GM12892 (cell line): ENCODE measurements at regions not wholly inside any gene's neighbourhood (a gene's known extent, or its start where the extent isn't known, plus 50 kb on each side); places are given as distances from the start of the nearest gene placed in this dataset.

Source experiments
- DNase-seq: peaks from one replicate; pipeline ENCODE4 v3.0.0; 2011; ENCODE audit not compliant: insufficient read length
- FAIRE-seq: peaks from 2 replicates; lab custom pipeline; 2011; peaks lifted over from hg19 to GRCh38; lab: Jason Lieb, UNC
- POLR2A ChIP-seq: IDR thresholded peaks from 2 replicates; pipeline ENCODE4 v1.6.1; 2011; ENCODE audit warnings: low read depth, low read length, control low read depth
- POLR2AphosphoS5 ChIP-seq: IDR thresholded peaks from 2 replicates; pipeline ENCODE4 v1.6.1; 2011; ENCODE audit warnings: low read depth, low read length, control low read depth
- TAF1 ChIP-seq: IDR thresholded peaks from 2 replicates; pipeline ENCODE4 v1.6.1; 2011; ENCODE audit warnings: low read depth, mild to moderate bottlenecking, control low read depth, low read length, borderline replicate concordance

DNA sequence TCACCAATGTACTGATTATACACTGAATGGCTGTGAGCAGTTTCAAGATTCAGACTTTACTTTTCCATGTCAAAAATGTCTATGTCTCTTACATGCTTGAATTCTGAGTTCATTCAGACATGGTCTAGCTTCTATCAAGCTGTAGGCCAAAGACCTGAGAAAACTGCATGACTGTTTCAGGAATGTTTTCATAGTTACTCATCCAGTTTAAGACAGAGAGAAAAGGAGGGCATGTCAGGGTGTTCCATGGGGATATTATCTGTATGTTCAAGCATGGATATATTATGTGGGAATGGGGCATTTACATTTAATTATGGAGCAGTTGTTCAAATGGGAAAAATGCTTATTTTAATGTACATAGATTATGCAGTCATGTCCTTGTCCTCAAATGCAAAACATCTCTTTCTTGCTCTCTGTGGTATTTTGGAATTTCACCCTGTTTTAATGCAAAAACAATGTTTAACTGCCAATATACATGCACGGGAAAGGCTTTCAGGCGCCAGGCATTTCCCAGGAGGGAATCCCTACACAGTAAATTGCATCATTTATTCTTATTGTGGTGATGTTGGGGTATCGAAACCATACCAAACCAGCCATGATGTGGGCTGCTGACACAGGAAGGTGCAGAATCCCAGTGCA lies 429.1 kb upstream of the INTU start:
- no peak for FAIRE-seq
- TF ChIP-seq TAF1: no peak
- TF ChIP-seq POLR2AphosphoS5: no peak
- no peak for TF ChIP-seq POLR2A
- no peak for DNase-seq

DNA sequence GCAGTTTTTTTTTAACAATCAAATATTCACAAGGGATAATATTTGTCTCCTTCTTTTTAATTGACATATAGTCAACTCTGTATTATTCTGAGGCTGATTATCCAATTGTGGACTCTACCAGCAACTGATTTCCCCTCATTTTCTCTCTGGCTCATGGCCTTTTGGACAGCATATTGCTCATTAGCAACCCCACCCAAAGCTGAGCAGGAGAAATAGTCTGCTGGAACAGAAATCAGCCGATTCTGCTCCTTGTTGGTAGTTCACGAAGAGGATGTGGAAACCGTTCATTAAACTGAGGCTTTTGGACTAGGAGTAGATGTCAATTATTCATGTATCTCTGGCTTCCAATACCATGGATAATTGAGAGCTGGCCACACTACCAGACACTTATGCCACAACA lies 428.4 kb upstream of the INTU start:
- FAIRE-seq: no peak
- no peak for TF ChIP-seq TAF1
- TF ChIP-seq POLR2AphosphoS5: no peak
- no peak for TF ChIP-seq POLR2A
- DNase-seq: no peak

DNA sequence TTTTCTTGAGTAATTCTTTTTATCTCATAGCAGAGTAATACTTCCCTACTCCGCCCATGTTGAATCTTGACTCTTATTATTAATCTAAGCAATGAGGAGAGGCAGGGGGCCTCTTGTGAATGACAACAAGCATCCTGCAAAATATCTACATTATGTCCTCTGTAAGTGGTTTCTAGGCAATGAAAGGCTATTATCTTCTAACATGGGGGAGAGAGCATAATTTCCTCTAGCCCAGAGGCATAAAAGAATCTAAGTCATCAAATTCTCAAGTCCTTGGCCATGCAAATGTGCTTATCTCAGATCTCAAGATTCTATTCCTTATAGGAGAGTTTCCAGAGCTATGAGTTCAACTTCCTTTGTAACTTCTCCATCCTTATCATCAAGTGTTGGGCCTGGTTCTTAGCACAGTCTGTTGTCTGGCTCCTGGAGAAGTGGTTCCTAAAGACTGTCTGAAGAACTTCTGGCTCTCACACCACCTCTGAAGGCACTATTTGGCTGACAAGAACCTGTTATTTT lies 423.1 kb upstream of the INTU start:
- TF ChIP-seq POLR2AphosphoS5 (no peak), POLR2A (no peak), TAF1 (no peak)
- FAIRE-seq: no peak
- no peak for DNase-seq

DNA sequence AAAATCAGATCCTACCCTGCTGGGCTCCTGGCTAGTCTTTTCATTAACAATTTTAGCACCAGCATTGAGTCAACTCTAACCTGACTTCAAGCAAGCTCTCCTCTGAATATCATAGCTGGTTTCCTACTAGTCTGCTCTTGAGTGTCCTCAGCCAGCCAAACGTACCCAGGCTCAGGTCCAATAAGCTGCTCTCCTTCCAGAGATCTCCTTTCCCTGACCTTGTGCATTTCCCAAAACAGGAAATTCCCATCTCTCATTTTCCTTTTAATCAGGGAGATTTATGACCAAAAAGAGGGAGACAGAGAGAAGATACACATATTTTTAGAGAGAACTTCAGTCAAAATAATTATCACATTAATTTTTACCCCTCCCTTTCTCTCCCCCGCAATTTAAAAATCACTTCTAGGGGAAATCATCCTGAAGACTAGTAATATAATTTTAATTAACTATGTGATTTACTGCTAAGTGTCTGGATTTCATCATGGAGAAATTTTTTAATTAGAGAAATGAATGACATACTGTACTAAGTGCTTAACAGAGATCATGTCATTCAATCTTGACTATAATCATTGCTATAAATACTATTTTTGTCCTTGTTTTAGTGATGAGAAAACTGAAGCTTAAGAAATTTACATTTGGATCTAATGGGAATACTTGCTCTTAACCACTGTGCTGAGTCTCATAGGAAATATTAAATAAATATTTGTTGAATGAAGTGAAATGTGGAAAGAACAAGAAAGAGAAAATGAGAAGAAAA lies 421.7 kb upstream of the INTU start:
- TF ChIP-seq POLR2AphosphoS5: no peak
- no peak for TF ChIP-seq POLR2A
- TF ChIP-seq TAF1: no peak
- FAIRE-seq (no peak), DNase-seq (no peak)

DNA sequence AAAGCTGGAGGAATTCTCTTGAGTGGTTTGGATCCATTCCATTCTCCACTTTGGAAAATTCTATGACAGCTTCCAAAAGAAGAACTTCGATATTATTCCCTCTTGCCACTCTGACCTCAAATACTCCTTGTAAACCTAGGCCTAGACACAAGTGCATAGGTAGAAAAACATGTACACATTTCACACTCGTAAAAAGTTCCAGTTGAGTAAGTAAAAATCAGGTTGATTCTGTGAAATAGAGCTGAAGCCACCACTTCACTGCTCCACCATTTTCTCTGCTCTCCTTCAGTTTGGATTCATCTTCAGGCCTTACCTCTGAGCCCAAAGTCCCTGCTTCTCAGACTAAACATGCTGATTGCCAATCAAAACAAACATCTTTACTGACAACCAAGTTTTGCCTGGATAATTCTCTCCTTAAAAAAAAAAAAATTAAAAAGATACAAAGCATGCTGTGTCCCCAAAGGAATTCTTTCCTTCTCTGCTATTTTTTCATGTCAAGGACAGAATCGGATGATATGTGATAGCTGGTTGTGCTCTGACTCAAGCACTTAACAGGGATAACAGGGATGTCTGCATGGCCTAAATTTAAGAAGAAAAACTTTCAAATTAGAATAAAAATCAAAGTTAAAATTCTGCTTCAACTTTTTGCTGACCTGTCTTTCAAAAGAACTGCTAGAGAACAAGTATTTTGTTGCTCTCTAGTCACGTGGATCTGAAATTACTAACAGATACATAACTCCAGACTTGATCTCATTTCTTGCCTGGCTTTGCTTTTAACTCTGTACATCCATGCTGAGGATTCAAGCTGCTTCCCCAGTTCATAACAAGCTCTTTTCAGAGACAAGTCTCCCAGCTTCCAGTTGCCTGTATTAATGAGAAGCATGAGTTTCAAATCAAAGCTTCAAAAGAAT lies 420.9 kb upstream of the INTU start:
- TF ChIP-seq TAF1: no peak
- no peak for TF ChIP-seq POLR2AphosphoS5
- no peak for TF ChIP-seq POLR2A
- no peak for DNase-seq
- no peak for FAIRE-seq

DNA sequence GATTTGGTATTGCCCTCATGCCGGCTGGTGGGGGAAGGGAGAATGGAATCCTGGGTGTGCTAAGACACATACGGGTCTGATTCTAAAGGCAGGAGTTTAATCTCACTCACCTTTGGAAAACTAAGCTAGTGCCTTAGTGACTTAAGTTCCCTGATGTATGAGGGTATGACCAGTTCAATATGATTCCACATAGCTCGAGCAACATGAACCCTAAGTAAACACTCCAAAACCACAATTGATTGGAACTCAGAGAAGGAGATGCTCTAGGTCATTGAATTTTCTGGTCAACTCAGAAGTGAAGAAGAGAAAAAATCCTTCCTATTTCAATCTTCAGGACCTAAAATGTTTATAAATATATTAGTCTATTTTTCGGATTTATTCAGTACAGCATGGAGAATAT lies 420.1 kb upstream of the INTU start:
- TF ChIP-seq POLR2AphosphoS5: no peak
- no peak for TF ChIP-seq TAF1
- no peak for TF ChIP-seq POLR2A
- FAIRE-seq (no peak), DNase-seq (no peak)

DNA sequence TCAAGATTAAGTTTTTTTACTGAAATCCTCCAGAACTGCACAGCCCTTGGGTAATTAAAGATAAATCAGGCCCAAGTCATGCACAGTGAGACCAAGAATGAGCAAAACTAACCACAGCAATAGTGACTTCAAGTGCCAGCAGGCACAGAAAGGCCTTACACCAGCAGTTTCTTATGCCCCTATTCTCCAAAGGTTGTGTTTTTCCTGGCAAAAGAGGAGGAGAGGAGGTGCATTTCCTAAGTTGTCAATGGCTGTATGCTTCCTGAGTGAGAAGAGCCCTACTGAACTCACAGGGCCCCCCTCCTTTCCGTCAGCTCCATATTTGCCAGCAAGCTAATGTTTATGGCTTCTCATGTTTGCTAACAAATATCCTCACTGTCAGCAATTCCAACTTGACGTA lies 418.7 kb upstream of the INTU start:
- no peak for TF ChIP-seq POLR2AphosphoS5
- no peak for TF ChIP-seq POLR2A
- no peak for TF ChIP-seq TAF1
- DNase-seq (no peak), FAIRE-seq (no peak)

DNA sequence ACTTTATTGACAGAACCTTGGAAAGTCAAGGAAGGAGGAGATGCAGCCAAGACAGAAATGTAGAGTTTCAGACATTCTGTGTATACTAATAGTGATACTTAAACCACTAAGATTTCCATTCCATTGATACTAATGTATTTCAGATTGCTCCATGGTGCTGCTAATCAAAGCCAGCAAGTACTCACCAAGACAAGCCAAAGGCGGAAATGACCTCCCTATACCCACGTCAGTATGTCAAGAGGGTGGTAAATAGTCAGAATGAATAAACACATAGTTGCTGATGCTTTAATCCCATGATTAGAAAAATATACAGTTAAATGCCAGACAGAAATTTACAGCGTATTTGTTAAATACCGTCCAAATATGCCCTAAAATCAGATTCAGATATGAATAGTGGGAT lies 417.8 kb upstream of the INTU start:
- no peak for TF ChIP-seq POLR2A
- no peak for TF ChIP-seq TAF1
- no peak for TF ChIP-seq POLR2AphosphoS5
- FAIRE-seq: no peak
- DNase-seq: no peak

DNA sequence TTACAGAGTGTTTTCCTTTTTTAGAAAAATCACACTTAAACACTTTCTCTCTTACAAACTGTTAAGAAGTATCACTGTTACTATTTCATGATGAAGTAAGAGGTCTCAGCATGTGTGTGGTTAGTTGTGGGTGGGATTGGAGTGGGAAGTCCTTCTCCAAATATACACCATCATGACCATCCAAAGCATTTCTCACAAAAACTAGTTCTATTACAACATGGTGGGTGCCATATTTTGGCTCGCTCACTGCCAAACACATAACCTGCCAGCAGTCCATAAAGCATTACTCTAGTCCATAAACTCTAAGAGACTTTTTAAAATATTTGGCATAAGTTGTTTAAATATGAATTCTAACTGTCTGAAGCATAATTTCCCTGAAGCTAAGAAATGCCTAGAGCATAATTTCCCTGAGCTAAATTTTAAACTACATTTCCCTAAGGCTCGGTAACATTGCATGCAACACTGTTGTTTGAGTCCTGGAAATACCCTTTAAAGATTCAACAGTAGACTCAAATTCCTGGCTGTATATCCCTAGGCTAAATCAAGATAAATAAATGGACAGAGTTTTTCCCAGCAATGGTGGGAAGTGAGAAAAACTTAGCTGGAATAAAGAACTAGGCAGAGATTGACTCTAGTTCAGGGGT lies 415.0 kb upstream of the INTU start:
- DNase-seq (no peak), FAIRE-seq (no peak)
- TF ChIP-seq POLR2AphosphoS5 (no peak), TAF1 (no peak), POLR2A (no peak)

DNA sequence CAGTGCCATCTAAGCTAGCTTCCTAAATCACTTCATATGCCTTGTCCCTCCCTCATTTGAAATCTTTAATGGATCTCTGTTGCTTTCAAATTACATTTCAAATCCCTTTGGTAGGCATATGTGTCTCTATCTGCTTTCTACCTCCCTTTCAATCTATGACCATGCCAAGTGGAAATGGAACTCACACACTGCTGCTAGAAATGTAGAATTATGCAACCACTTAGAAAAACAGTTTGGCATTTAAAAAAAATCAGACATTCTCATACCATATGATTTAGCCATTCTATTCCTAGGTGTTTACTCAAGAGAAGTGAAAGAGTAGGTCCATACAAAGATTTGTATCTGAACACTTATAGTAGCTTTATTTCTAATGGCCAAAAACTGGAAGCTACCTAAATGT lies 413.5 kb upstream of the INTU start:
- DNase-seq (no peak), FAIRE-seq (no peak)
- TF ChIP-seq POLR2A (no peak), TAF1 (no peak), POLR2AphosphoS5 (no peak)
